GM19468 (cell line): ENCODE measurements at regions not wholly inside any gene's neighbourhood (a gene's known extent, or its start where the extent isn't known, plus 50 kb on each side); places are given as distances from the start of the nearest gene placed in this dataset.

Source experiments
- ATAC-seq: cut with Tn5 transposase; IDR thresholded peaks from one replicate; pipeline ENCODE4 v1.9.1; 2021; ENCODE audit warnings: mild to moderate bottlenecking, moderate library complexity, moderate number of reproducible peaks; ENCODE audit not compliant: unreplicated experiment; ENCODE audit errors: extremely low read depth

- no peak for ATAC-seq
These were observed 134.6 kb downstream of the TSN start for GRCh38 chr2:121890041-121890440.

- no peak for ATAC-seq
These were observed 140.5 kb downstream of the TSN start for GRCh38 chr2:121895723-121896571.

- ATAC-seq: no peak
These were observed 142.0 kb downstream of the TSN start for GRCh38 chr2:121897335-121897970.

- ATAC-seq: no peak
These were observed 143.0 kb downstream of the TSN start for GRCh38 chr2:121898483-121898882.

GRCh38 chr2:121900391-121900790 lies 144.9 kb downstream of the TSN start:
- no peak for ATAC-seq

GRCh38 chr2:121902171-121902591 lies 146.7 kb downstream of the TSN start:
- ATAC-seq: no peak

GRCh38 chr2:121902616-121903015 lies 147.2 kb downstream of the TSN start:
- no peak for ATAC-seq

GRCh38 chr2:121903037-121903689 lies 147.7 kb downstream of the TSN start:
- ATAC-seq: no peak

- no peak for ATAC-seq
These were observed 149.2 kb downstream of the TSN start for GRCh38 chr2:121904656-121905055.

- no peak for ATAC-seq
These were observed 149.8 kb downstream of the TSN start for GRCh38 chr2:121905201-121905600.

GRCh38 chr2:121906170-121906569 lies 150.7 kb downstream of the TSN start:
- ATAC-seq: no peak

GRCh38 chr2:121907928-121908327 lies 152.5 kb downstream of the TSN start:
- no peak for ATAC-seq

GRCh38 chr2:121910139-121910538 lies 154.7 kb downstream of the TSN start:
- ATAC-seq: no peak

GRCh38 chr2:121911036-121911435 lies 155.6 kb downstream of the TSN start:
- no peak for ATAC-seq

GRCh38 chr2:121917143-121917542 lies 161.7 kb downstream of the TSN start:
- ATAC-seq: no peak

GRCh38 chr2:121918231-121918630 lies 162.8 kb downstream of the TSN start:
- no peak for ATAC-seq

- no peak for ATAC-seq
These were observed 164.4 kb downstream of the TSN start for GRCh38 chr2:121919803-121920202.

GRCh38 chr2:121925466-121925865 lies 170.0 kb downstream of the TSN start:
- no peak for ATAC-seq

- ATAC-seq: no peak
These were observed 187.8 kb downstream of the TSN start for GRCh38 chr2:121943285-121943684.

GRCh38 chr2:121944072-121944831 lies 188.8 kb downstream of the TSN start:
- no peak for ATAC-seq
